CD4-positive, alpha-beta T cell (primary cell): ENCODE measurements at regions not wholly inside any gene's neighbourhood (a gene's known extent, or its start where the extent isn't known, plus 50 kb on each side); places are given as distances from the start of the nearest gene placed in this dataset.
"Not testable (repeated sequence)": the region's sequence is repeated elsewhere in the genome, so short reads cannot be mapped to it uniquely, and the experiment has no call there.

Experiments
- ATAC-seq: fragments of 200-7000 bp; cut with Tn5 transposase; one replicate; pipeline ENCODE4 v1.10.0; 2022; ENCODE audit warnings: mild to moderate bottlenecking; ENCODE audit not compliant: poor library complexity
- CTCF ChIA-PET: fragments of 350-600 bp; sonication (Branson Sonifier 250); formaldehyde crosslinking; loops from one replicate; lab custom pipeline; 2021; ENCODE audit warnings: antibody characterized with exemption, inconsistent platforms; lab: Charles Lee
- POLR2A ChIA-PET: fragments of 350-600 bp; sonication (Branson Sonifier 250); formaldehyde crosslinking; loops from one replicate; lab custom pipeline; 2021; ENCODE audit warnings: antibody characterized with exemption, inconsistent platforms; lab: Charles Lee
- DNase-seq, 14 experiments: peaks; one replicate each; pipeline ENCODE4 v3.0.0-alpha.2; 2013 to 2020; ENCODE audit warnings: mixed read lengths in 2 of 14
- H3K27ac ChIP-seq, 2 donors: one replicate each; pipeline versions ENCODE4 v1.5.1 to v1.7.0; 2013; ENCODE audit warnings: low read length in 2 of 2, low read depth in 1 of 2, mild to moderate bottlenecking in 1 of 2
- H3K27me3 ChIP-seq, 2 experiments: 1 replicate in 1 of 2; 2 replicates in 1 of 2; pipeline versions ENCODE4 v1.6.1 to v1.7.0; 2013; ENCODE audit warnings: low read length in 2 of 2, control low read depth in 1 of 2, mild to moderate bottlenecking in 1 of 2, moderate library complexity in 1 of 2; ENCODE audit not compliant: insufficient read depth in 2 of 2, control insufficient read depth in 1 of 2
- H3K36me3 ChIP-seq: one replicate; pipeline ENCODE4 v1.6.1; 2013; ENCODE audit warnings: low read length, control low read depth; ENCODE audit not compliant: insufficient read depth
- H3K4me1 ChIP-seq: one replicate; pipeline ENCODE4 v1.6.1; 2013; ENCODE audit warnings: low read length, control low read depth; ENCODE audit not compliant: insufficient read depth
- H3K4me3 ChIP-seq: one replicate; pipeline ENCODE4 v1.5.1; 2013; ENCODE audit warnings: mild to moderate bottlenecking, low read length, moderate library complexity
- H3K9me3 ChIP-seq, 2 experiments: 1 replicate in 1 of 2; 2 replicates in 1 of 2; pipeline versions ENCODE4 v1.6.1 to v1.7.0; 2013; ENCODE audit warnings: low read length in 2 of 2, mild to moderate bottlenecking in 2 of 2, control low read depth in 1 of 2, moderate library complexity in 1 of 2; ENCODE audit not compliant: control insufficient read depth in 1 of 2, insufficient read depth in 1 of 2
- H3K27ac Mint-ChIP-seq: one replicate; pipeline ENCODE4 v1.8.0; 2020; ENCODE audit warnings: mixed read lengths
- H3K27me3 Mint-ChIP-seq: one replicate; pipeline ENCODE4 v1.8.0; 2021; ENCODE audit warnings: mixed read lengths
- H3K36me3 Mint-ChIP-seq: one replicate; pipeline ENCODE4 v1.8.0; 2021; ENCODE audit warnings: low read depth, mixed read lengths
- H3K4me1 Mint-ChIP-seq: one replicate; pipeline ENCODE4 v1.8.0; 2021; ENCODE audit warnings: low read depth, mixed read lengths
- H3K4me3 Mint-ChIP-seq: one replicate; pipeline ENCODE4 v1.8.0; 2020; ENCODE audit warnings: mild to moderate bottlenecking, mixed read lengths
- H3K9me3 Mint-ChIP-seq: one replicate; pipeline ENCODE4 v1.8.0; 2020; ENCODE audit warnings: mixed read lengths
- CTCF ChIP-seq: fragments of 200-600 bp; IDR thresholded peaks from one replicate; pipeline ENCODE4 v1.8.0; 2022; ENCODE audit warnings: antibody characterized with exemption, mild to moderate bottlenecking
- intact Hi-C, 2 experiments: fragments of 100-400 bp; cut with DNase I in 1 of 2; cut with micrococcal nuclease in 1 of 2; formaldehyde crosslinking; loops; one replicate each; pipeline versions ENCODE4 v1.15.1 to v1.9.0; 2023 to 2025; cut with DNase I, micrococcal nuclease

- CTCF ChIA-PET, H3K9me3 Mint-ChIP-seq, H3K4me3 ChIP-seq, H3K9me3 ChIP-seq, H3K4me3 Mint-ChIP-seq, H3K4me1 Mint-ChIP-seq, DNase-seq, intact Hi-C loops, H3K27me3 Mint-ChIP-seq, ATAC-seq, H3K36me3 Mint-ChIP-seq, H3K27me3 ChIP-seq, POLR2A ChIA-PET, H3K36me3 ChIP-seq, H3K27ac Mint-ChIP-seq, H3K27ac ChIP-seq, H3K4me1 ChIP-seq: not testable (repeated sequence)
These were observed 177.7 kb downstream of the TBC1D2B start for GRCh38 chr15:77899776-77900175.

GRCh38 chr15:77898811-77899730 is 178.4 kb downstream of the TBC1D2B start:
- no peak for ATAC-seq
- Histone ChIP-seq H3K4me3 (no peak overlapping the region), H3K27me3 (no peaks in the 10 kb centered on the region), H3K27ac (no peak overlapping the region), H3K9me3 (peaks cover 0 to 4% of the 10 kb centered on the region in 2 experiments), H3K4me1 (no peaks in the 10 kb centered on the region), H3K36me3 (no peaks in the 10 kb centered on the region)
- Mint-ChIP-seq H3K4me1 (no peaks in the 10 kb centered on the region), H3K4me3 (no peak overlapping the region), H3K36me3 (no peaks in the 10 kb centered on the region), H3K27me3 (no peaks in the 10 kb centered on the region), H3K9me3 (no peaks in the 10 kb centered on the region), H3K27ac (no peak overlapping the region)
- TF ChIP-seq CTCF = no peak
- CTCF ChIA-PET = no interaction called here
- intact Hi-C loops = no loop called here
- POLR2A ChIA-PET = no interaction called here
- DNase-seq = no peak

GRCh38 chr15:77897896-77898406 is 179.6 kb downstream of the TBC1D2B start:
- Mint-ChIP-seq H3K4me1 (no peaks in the 10 kb centered on the region), H3K27ac (no peak overlapping the region)
- no peak for DNase-seq

GRCh38 chr15:77897113-77897895 is 180.2 kb downstream of the TBC1D2B start:
- H3K27ac ChIP-seq, H3K9me3 ChIP-seq, POLR2A ChIA-PET, H3K27me3 ChIP-seq, H3K27me3 Mint-ChIP-seq, H3K36me3 Mint-ChIP-seq, ATAC-seq, CTCF ChIA-PET, H3K4me1 ChIP-seq, H3K36me3 ChIP-seq, intact Hi-C loops, H3K4me3 ChIP-seq, DNase-seq, H3K4me1 Mint-ChIP-seq, H3K9me3 Mint-ChIP-seq, H3K27ac Mint-ChIP-seq, H3K4me3 Mint-ChIP-seq: not testable (repeated sequence)

More at GRCh38 chr15:77897896-77898406, 179.6 kb downstream of the TBC1D2B start:
- ATAC-seq = no peak
- TF ChIP-seq CTCF = no peak
- no peak overlapping the region for H3K4me3 Mint-ChIP-seq
- Histone ChIP-seq H3K4me1 (no peaks in the 10 kb centered on the region), H3K27me3 (no peaks in the 10 kb centered on the region), H3K36me3 (no peaks in the 10 kb centered on the region), H3K27ac (no peak overlapping the region), H3K4me3 (no peak overlapping the region), H3K9me3 (peaks cover 0 to 4% of the 10 kb centered on the region in 2 experiments)
- intact Hi-C loops = no loop called here
- no peaks in the 10 kb centered on the region for H3K27me3 Mint-ChIP-seq
- CTCF ChIA-PET = no interaction called here
- no peaks in the 10 kb centered on the region for H3K36me3 Mint-ChIP-seq
- H3K9me3 Mint-ChIP-seq = no peaks in the 10 kb centered on the region
- POLR2A ChIA-PET = no interaction called here

GRCh38 chr15:77896147-77897112 is 181.1 kb downstream of the TBC1D2B start:
- intact Hi-C loops, CTCF ChIA-PET, H3K27me3 ChIP-seq, H3K4me3 Mint-ChIP-seq, H3K4me1 Mint-ChIP-seq, H3K4me1 ChIP-seq, H3K9me3 Mint-ChIP-seq, POLR2A ChIA-PET, H3K36me3 ChIP-seq, DNase-seq, H3K27ac Mint-ChIP-seq, ATAC-seq, H3K4me3 ChIP-seq, H3K9me3 ChIP-seq, H3K36me3 Mint-ChIP-seq, H3K27me3 Mint-ChIP-seq, H3K27ac ChIP-seq: not testable (repeated sequence)
